ENCODE measurements at regions not wholly inside any gene's neighbourhood (a gene's known extent, or its start where the extent isn't known, plus 50 kb on each side); places are given as distances from the start of the nearest gene placed in this dataset.

DNA sequence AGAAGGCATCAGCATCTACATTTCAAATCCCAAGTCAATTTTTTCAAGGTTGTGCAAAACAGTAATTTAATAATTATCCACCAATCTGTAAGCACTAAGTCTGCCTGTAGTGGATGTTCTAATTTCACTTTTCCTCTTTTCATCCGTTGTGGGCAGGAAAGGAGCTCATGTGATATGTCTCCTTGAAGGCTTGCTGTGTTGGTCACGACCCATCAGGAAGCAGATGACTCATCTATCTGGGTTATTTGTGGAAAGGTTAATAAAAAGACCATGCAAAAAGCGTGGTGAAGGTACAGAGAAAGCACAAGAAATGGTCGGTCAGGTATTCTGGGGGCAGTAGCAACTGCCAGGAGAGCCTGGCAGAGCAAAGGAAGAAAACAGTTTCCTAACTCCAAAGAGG, 476.7 kb upstream of the RAB6C start:
- ChIA-PET POLR2A (no interaction called here), CTCF (interaction anchor here (0.7 kb wide), 1 partner anchor 516 kb away, joined by 3 read pairs; no protein-coding TSS in a partner anchor)
- H3K79me2 ChIP-seq (ENCODE audit: insufficient read depth) = no peaks in the 10 kb centered on the region
- H3K9ac ChIP-seq = no peak overlapping the region
- H3K4me2 ChIP-seq = no peak overlapping the region
- peaks cover 8% of the 10 kb centered on the region for H3K9me3 ChIP-seq
- H3K27ac ChIP-seq (ENCODE audit: low read depth in 2 of 2, low read length in 1 of 2) = no peak overlapping the region
- TF ChIP-seq MXI1 (IDR thresholded peaks at IDR 0.05; ENCODE audit: low read depth, low read length) = no peak
- TF ChIP-seq SMC3 (IDR thresholded peaks at IDR 0.05; ENCODE audit: low read depth, low read length) = no peak
- TF ChIP-seq TEAD4 (IDR thresholded peaks at IDR 0.05; ENCODE audit: borderline replicate concordance, insufficient read depth) = no peak
- TF ChIP-seq ELF1 (IDR thresholded peaks at IDR 0.05) = no peak
- TF ChIP-seq, protein P1, sequence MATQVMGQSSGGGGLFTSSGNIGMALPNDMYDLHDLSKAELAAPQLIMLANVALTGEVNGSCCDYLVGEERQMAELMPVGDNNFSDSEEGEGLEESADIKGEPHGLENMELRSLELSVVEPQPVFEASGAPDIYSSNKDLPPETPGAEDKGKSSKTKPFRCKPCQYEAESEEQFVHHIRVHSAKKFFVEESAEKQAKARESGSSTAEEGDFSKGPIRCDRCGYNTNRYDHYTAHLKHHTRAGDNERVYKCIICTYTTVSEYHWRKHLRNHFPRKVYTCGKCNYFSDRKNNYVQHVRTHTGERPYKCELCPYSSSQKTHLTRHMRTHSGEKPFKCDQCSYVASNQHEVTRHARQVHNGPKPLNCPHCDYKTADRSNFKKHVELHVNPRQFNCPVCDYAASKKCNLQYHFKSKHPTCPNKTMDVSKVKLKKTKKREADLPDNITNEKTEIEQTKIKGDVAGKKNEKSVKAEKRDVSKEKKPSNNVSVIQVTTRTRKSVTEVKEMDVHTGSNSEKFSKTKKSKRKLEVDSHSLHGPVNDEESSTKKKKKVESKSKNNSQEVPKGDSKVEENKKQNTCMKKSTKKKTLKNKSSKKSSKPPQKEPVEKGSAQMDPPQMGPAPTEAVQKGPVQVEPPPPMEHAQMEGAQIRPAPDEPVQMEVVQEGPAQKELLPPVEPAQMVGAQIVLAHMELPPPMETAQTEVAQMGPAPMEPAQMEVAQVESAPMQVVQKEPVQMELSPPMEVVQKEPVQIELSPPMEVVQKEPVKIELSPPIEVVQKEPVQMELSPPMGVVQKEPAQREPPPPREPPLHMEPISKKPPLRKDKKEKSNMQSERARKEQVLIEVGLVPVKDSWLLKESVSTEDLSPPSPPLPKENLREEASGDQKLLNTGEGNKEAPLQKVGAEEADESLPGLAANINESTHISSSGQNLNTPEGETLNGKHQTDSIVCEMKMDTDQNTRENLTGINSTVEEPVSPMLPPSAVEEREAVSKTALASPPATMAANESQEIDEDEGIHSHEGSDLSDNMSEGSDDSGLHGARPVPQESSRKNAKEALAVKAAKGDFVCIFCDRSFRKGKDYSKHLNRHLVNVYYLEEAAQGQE (IDR thresholded peaks at IDR 0.05; ENCODE audit: low read depth, low read length) = no peak
- TF ChIP-seq TAF1 (IDR thresholded peaks at IDR 0.05; ENCODE audit: borderline replicate concordance, low read depth, low read length) = no peak
- TF ChIP-seq TCF12 (IDR thresholded peaks at IDR 0.05) = no peak
- TF ChIP-seq ZBTB33 (IDR thresholded peaks at IDR 0.05; ENCODE audit: borderline replicate concordance, low read depth) = no peak
- no peak for TF ChIP-seq MAX (IDR thresholded peaks at IDR 0.05; ENCODE audit: low read depth)
- no peak for TF ChIP-seq NFIC (IDR thresholded peaks at IDR 0.05; ENCODE audit: borderline replicate concordance)
- no peak for TF ChIP-seq RFX5 (IDR thresholded peaks at IDR 0.05; ENCODE audit: low read length)
- no peak for TF ChIP-seq EP300 (IDR thresholded peaks at IDR 0.05; ENCODE audit: borderline replicate concordance in 1 of 2, low read depth in 1 of 2, low read length in 1 of 2)
- TF ChIP-seq SIN3A (IDR thresholded peaks at IDR 0.05; ENCODE audit: borderline replicate concordance, low read depth, low read length) = no peak
- TF ChIP-seq POLR2AphosphoS5 (IDR thresholded peaks at IDR 0.05; ENCODE audit: low read depth, low read length) = no peak
- no peaks in the 10 kb centered on the region for H3F3A ChIP-seq (replicated peaks; ENCODE audit: insufficient read depth)
- no peaks in the 10 kb centered on the region for H3K36me3 ChIP-seq (replicated peaks in 1 of 2; ENCODE audit: control insufficient read depth in 1 of 2, insufficient read depth in 2 of 2, low read length in 1 of 2)
- no peaks in the 10 kb centered on the region for H3K9me2 ChIP-seq
- H4K20me1 ChIP-seq (ENCODE audit: insufficient read depth) = no peaks in the 10 kb centered on the region
- 6% methylated on average over 4 of the region's 4 CpGs for WGBS (ENCODE audit: low lambda C conversion rate)
- no peaks in the 10 kb centered on the region for H3K4me1 ChIP-seq (ENCODE audit: control insufficient read depth in 1 of 2, insufficient read depth in 2 of 2, low read depth in 1 of 2, low read length in 1 of 2)
- no peak overlapping the region for H2AFZ ChIP-seq (ENCODE audit: low read depth)
- H3K4me3 ChIP-seq (ENCODE audit: low read depth in 2 of 2, low read length in 1 of 2) = no peak overlapping the region
- DNase-seq = no peak
- no peaks in the 10 kb centered on the region for H3K27me3 ChIP-seq (ENCODE audit: insufficient read depth)

Data from SK-N-SH (cell line).